ENCODE measurements at regions not wholly inside any gene's neighbourhood (a gene's known extent, or its start where the extent isn't known, plus 50 kb on each side); places are given as distances from the start of the nearest gene placed in this dataset.

GRCh38 chr9:115794921-115795475 lies 358.6 kb upstream of the PAPPA start:
- ChIA-PET CTCF (no interaction called here), POLR2A (no interaction called here)
- no peak for TF ChIP-seq CTCF (IDR thresholded peaks at IDR 0.05; ENCODE audit: insufficient read depth, low read depth, low read length)
- Histone ChIP-seq H3K4me3 (ENCODE audit: low read depth, low read length) (no peak overlapping the region), H3K27me3 (ENCODE audit: control insufficient read depth, insufficient read depth, low read length) (no peaks in the 10 kb centered on the region), H3K36me3 (ENCODE audit: control insufficient read depth, insufficient read depth, low read length) (no peaks in the 10 kb centered on the region)
- DNase-seq (ENCODE audit: low read depth): peak; percentile 9

- no peaks in the 10 kb centered on the region for H3K27me3 ChIP-seq (ENCODE audit: control insufficient read depth, insufficient read depth, low read length)
- POLR2A ChIA-PET: no interaction called here
- CTCF ChIA-PET: no interaction called here
- no peak overlapping the region for H3K4me3 ChIP-seq (ENCODE audit: low read depth, low read length)
- H3K36me3 ChIP-seq (ENCODE audit: control insufficient read depth, insufficient read depth, low read length): no peaks in the 10 kb centered on the region
- no peak for DNase-seq (ENCODE audit: low read depth)
- no peak for TF ChIP-seq CTCF (IDR thresholded peaks at IDR 0.05; ENCODE audit: insufficient read depth, low read depth, low read length)
These were observed 353.9 kb upstream of the PAPPA start for GRCh38 chr9:115799734-115800133.

DNA sequence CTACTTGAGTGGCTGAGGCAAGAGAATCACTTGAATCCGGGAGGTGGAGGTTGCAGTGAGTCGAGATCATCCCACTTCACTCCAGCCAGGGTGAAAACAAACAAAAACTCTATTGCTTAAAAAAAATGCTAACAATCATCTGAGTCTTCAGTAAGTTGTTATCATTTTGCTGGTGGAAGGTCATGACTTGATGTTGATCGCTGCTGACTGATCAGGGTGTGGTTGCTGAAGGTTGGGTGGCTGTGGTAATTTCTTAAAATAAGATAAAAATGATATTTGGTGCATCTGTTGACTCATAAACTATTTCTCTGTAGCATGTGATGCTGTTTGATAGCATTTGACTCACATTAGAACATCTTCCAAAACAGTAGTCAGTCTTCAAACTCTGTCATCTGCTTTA lies 349.4 kb upstream of the PAPPA start:
- ChIA-PET CTCF (no interaction called here), POLR2A (no interaction called here)
- no peak for TF ChIP-seq CTCF (IDR thresholded peaks at IDR 0.05; ENCODE audit: insufficient read depth, low read depth, low read length)
- Histone ChIP-seq H3K27me3 (ENCODE audit: control insufficient read depth, insufficient read depth, low read length) (no peaks in the 10 kb centered on the region), H3K36me3 (ENCODE audit: control insufficient read depth, insufficient read depth, low read length) (no peaks in the 10 kb centered on the region), H3K4me3 (ENCODE audit: low read depth, low read length) (no peak overlapping the region)
- no peak for DNase-seq (ENCODE audit: low read depth)

- H3K36me3 ChIP-seq (ENCODE audit: control insufficient read depth, insufficient read depth, low read length): no peaks in the 10 kb centered on the region
- no peak for DNase-seq (ENCODE audit: low read depth)
- no peak overlapping the region for H3K4me3 ChIP-seq (ENCODE audit: low read depth, low read length)
- CTCF ChIA-PET: interaction anchor here (1.4 kb wide), 1 partner anchor 17 kb away, joined by 6 read pairs; no protein-coding TSS in a partner anchor
- no peaks in the 10 kb centered on the region for H3K27me3 ChIP-seq (ENCODE audit: control insufficient read depth, insufficient read depth, low read length)
- TF ChIP-seq CTCF (IDR thresholded peaks at IDR 0.05; ENCODE audit: insufficient read depth, low read depth, low read length): no peak
- POLR2A ChIA-PET: no interaction called here
These were observed 345.5 kb upstream of the PAPPA start for GRCh38 chr9:115808108-115808507.

DNA sequence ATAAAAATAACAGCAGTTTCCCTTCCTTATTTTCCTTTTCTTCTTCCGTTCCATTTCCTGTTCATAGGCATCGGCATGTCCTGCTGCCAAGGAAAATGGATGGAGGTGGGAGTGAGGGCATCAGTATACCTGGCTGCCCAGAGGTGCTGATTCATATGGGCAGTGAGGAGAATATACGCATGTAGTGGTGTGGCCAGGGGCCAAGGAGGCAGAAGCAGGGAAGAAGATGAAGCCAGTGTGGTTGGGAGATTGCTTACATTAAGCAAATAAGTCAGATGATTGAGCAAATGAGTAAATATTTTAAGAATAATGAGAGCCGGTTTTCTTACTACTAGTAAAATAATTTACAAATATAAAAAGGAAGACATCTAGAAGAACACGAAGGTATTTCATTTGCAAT lies 344.9 kb upstream of the PAPPA start:
- H3K36me3 ChIP-seq (ENCODE audit: control insufficient read depth, insufficient read depth, low read length): no peaks in the 10 kb centered on the region
- TF ChIP-seq CTCF (IDR thresholded peaks at IDR 0.05; ENCODE audit: insufficient read depth, low read depth, low read length): no peak
- no peaks in the 10 kb centered on the region for H3K27me3 ChIP-seq (ENCODE audit: control insufficient read depth, insufficient read depth, low read length)
- POLR2A ChIA-PET: no interaction called here
- CTCF ChIA-PET: interaction anchor here (1.4 kb wide), 1 partner anchor 16 kb away, joined by 6 read pairs; no protein-coding TSS in a partner anchor
- no peak for DNase-seq (ENCODE audit: low read depth)
- H3K4me3 ChIP-seq (ENCODE audit: low read depth, low read length): no peak overlapping the region
